ENCODE measurements at regions not wholly inside any gene's neighbourhood (a gene's known extent, or its start where the extent isn't known, plus 50 kb on each side); places are given as distances from the start of the nearest gene placed in this dataset.

DNA sequence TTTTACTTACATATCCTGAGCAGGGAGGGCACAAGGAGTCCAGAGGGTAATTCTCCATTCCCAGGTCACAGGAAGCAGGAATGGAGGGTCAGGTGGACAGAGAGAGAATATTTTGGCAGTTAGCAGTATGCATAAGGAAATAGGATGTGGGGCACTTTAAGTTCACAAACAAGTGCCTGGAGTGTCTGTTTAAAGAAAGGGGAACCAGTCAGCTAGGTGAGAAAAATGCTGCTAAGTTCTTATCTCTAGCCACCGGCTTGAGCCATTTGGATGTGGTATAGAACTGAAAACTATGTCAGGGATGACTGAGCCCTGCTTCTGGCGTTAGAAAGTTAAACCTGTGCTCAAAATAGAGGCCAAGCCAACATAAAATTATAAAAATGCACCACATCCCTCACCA, 739.7 kb upstream of the NCAM2 start:
- intact Hi-C loops (cut with micrococcal nuclease), result no loop called here
- H3K4me2 ChIP-seq (ENCODE audit: insufficient read depth, low read length), result no peak overlapping the region
- H3K4me3 ChIP-seq (replicated peaks in 1 of 3; ENCODE audit: insufficient read depth in 1 of 3, low read depth in 1 of 3, low read length in 3 of 3), result no peak overlapping the region
- H3K79me2 ChIP-seq (ENCODE audit: control insufficient read depth, insufficient read depth, low read length), result no peaks in the 10 kb centered on the region
- DNase-seq (ENCODE audit: low read depth, low spot score) (no peak), FAIRE-seq (no peak)
- BruUV-seq (replicated peaks), result no TSS peak
- CTCF ChIA-PET, result no interaction called here
- TF ChIP-seq POLR2AphosphoS5 (IDR thresholded peaks at IDR 0.05; ENCODE audit: insufficient read depth, low read depth, low read length) (no peak), FOS (IDR thresholded peaks at IDR 0.05; ENCODE audit: borderline replicate concordance, insufficient read depth, low read length) (no peak), MYC (IDR thresholded peaks at IDR 0.05; ENCODE audit: low read depth, low read length) (no peak)
- TF ChIP-seq, protein P1, sequence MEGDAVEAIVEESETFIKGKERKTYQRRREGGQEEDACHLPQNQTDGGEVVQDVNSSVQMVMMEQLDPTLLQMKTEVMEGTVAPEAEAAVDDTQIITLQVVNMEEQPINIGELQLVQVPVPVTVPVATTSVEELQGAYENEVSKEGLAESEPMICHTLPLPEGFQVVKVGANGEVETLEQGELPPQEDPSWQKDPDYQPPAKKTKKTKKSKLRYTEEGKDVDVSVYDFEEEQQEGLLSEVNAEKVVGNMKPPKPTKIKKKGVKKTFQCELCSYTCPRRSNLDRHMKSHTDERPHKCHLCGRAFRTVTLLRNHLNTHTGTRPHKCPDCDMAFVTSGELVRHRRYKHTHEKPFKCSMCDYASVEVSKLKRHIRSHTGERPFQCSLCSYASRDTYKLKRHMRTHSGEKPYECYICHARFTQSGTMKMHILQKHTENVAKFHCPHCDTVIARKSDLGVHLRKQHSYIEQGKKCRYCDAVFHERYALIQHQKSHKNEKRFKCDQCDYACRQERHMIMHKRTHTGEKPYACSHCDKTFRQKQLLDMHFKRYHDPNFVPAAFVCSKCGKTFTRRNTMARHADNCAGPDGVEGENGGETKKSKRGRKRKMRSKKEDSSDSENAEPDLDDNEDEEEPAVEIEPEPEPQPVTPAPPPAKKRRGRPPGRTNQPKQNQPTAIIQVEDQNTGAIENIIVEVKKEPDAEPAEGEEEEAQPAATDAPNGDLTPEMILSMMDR (IDR thresholded peaks at IDR 0.05; ENCODE audit: extremely low read depth in 1 of 2, insufficient read depth in 1 of 2, low read depth in 1 of 2, low read length in 2 of 2), result no peak
- TF ChIP-seq, protein P2, sequence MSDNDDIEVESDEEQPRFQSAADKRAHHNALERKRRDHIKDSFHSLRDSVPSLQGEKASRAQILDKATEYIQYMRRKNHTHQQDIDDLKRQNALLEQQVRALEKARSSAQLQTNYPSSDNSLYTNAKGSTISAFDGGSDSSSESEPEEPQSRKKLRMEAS (IDR thresholded peaks at IDR 0.05; ENCODE audit: insufficient read depth, insufficient read length), result no peak
- H3K27ac ChIP-seq (ENCODE audit: insufficient read depth, low read depth, low read length), result no peak overlapping the region
- H3K36me3 ChIP-seq (ENCODE audit: control insufficient read depth in 2 of 2, extremely low read depth in 1 of 2, insufficient read depth in 2 of 2, low read length in 2 of 2), result no peaks in the 10 kb centered on the region
- POLR2A ChIA-PET, result no interaction called here
- no peaks in the 10 kb centered on the region for H3K9me3 ChIP-seq (replicated peaks; ENCODE audit: control insufficient read depth, insufficient read depth, low read length)
- no peak overlapping the region for H3K9ac ChIP-seq (replicated peaks; ENCODE audit: extremely low read depth, insufficient read depth, low read length)
- no peak overlapping the region for H2AFZ ChIP-seq (ENCODE audit: low read depth, low read length)
- dilution Hi-C loops (cut with MboI; ENCODE audit: extremely low pct_ligation_motif_present, low sequenced_read_pairs), result no loop called here
- H4K20me1 ChIP-seq (replicated peaks; ENCODE audit: control insufficient read depth, extremely low read depth, insufficient read depth, low read length), result no peaks in the 10 kb centered on the region
- H3K9me1 ChIP-seq (replicated peaks; ENCODE audit: control insufficient read depth, extremely low read depth, insufficient read depth, low read length), result no peaks in the 10 kb centered on the region
- no peaks in the 10 kb centered on the region for H3K27me3 ChIP-seq (ENCODE audit: control insufficient read depth in 2 of 2, insufficient read depth in 2 of 2, low read length in 2 of 2)
- no peaks in the 10 kb centered on the region for H3K4me1 ChIP-seq (ENCODE audit: control insufficient read depth, extremely low read depth, insufficient read depth, low read length)

All from endothelial cell of umbilical vein (primary cell).